Upper lobe of left lung (tissue), 6 donors: ENCODE measurements at regions not wholly inside any gene's neighbourhood (a gene's known extent, or its start where the extent isn't known, plus 50 kb on each side); places are given as distances from the start of the nearest gene placed in this dataset.

Experiments
- ATAC-seq, 2 donors: fragments of 200-7000 bp; cut with Tn5 transposase; one replicate each; pipeline ENCODE4 v1.9.1; 2022; ENCODE audit warnings: mild to moderate bottlenecking in 2 of 2, moderate library complexity in 2 of 2; ENCODE audit not compliant: low FRiP score in 2 of 2
- DNase-seq, 2 donors: peaks; one replicate each; pipeline ENCODE4 v3.0.0-alpha.2; 2019 to 2020
- H3K27ac ChIP-seq, 4 donors: fragments of 200-600 bp; sonication (generic); one replicate each; pipeline ENCODE4 v1.5.1; 2016 to 2019
- H3K27me3 ChIP-seq, 4 donors: fragments of 200-600 bp; sonication (generic); one replicate each; pipeline ENCODE4 v1.5.1; 2017 to 2019
- H3K36me3 ChIP-seq, 4 donors: fragments of 200-600 bp; sonication (generic); one replicate each; pipeline ENCODE4 v1.5.1; 2016 to 2019
- H3K4me1 ChIP-seq, 4 donors: fragments of 200-600 bp; sonication (generic); one replicate each; pipeline ENCODE4 v1.5.1; 2018 to 2019
- H3K4me3 ChIP-seq, 4 donors: fragments of 200-600 bp; sonication (generic); one replicate each; pipeline ENCODE4 v1.5.1; 2017 to 2019; ENCODE audit warnings: mild to moderate bottlenecking in 2 of 4, moderate library complexity in 1 of 4
- H3K9me3 ChIP-seq, 4 donors: fragments of 200-600 bp; sonication (generic); one replicate each; pipeline ENCODE4 v1.5.1; 2018 to 2019
- EP300 ChIP-seq, 4 donors: sonication (generic); formaldehyde crosslinking; IDR thresholded peaks; one replicate each; pipeline ENCODE4 v1.5.1; 2017; ENCODE audit warnings: antibody characterized with exemption in 4 of 4, control low read depth in 2 of 4
- POLR2A ChIP-seq, 4 donors: fragments of 450-650 bp; IDR thresholded peaks; one replicate each; pipeline ENCODE4 v1.5.1; 2016 to 2017; ENCODE audit warnings: antibody characterized with exemption in 4 of 4, mild to moderate bottlenecking in 2 of 4
- POLR2AphosphoS5 ChIP-seq, 2 donors: sonication (generic); formaldehyde crosslinking; IDR thresholded peaks; one replicate each; pipeline ENCODE4 v1.5.1; 2017; ENCODE audit warnings: antibody characterized with exemption in 2 of 2
- WGBS, 2 donors: methylation state at CpG; one replicate each; pipeline ENCODE4 v1.1.5; 2017 to 2018; 5-methylcytosine and 5-hydroxymethylcytosine counted together
- TF ChIP-seq, protein P1 (sequence below), 6 experiments: fragments of 450-650 bp in 4 of 6; fragments of 200-600 bp in 2 of 6; sonication (generic) in 2 of 6; IDR thresholded peaks; one replicate each; pipeline ENCODE4 v1.5.1; 2016 to 2019; ENCODE audit warnings: antibody characterized with exemption in 6 of 6
- donor health status: DM: no; HTN: no; CAD: no; lungs with moderate emphysema.
- donor health status: DM: no; HTN: yes; CAD: no; lungs with severe emphysema.

DNA sequence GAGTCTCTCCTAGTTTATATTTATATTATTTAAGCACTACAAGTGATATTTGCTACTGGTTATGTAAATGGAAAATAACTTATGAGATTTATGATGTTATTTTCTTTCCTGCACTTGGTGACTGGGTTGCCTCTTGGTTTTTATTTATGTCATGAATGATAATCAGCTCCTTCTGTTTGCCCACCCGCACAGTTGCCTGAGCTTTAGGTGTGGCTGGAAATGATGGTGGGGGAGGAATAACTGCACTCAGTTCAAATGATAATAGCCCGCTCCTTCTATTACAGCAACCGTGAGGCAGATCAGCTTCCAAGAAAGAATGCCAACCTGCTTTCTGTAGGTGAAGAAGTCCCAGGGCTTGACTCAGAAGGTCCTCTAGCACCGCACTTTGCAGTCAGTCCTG is 190.2 kb upstream of the CAND1 start:
- no peak overlapping the region for H3K4me3 ChIP-seq
- no peaks in the 10 kb centered on the region for H3K36me3 ChIP-seq
- no peaks in the 10 kb centered on the region for H3K27me3 ChIP-seq
- no peak for TF ChIP-seq POLR2A (IDR thresholded peaks at IDR 0.05)
- TF ChIP-seq, protein P1, sequence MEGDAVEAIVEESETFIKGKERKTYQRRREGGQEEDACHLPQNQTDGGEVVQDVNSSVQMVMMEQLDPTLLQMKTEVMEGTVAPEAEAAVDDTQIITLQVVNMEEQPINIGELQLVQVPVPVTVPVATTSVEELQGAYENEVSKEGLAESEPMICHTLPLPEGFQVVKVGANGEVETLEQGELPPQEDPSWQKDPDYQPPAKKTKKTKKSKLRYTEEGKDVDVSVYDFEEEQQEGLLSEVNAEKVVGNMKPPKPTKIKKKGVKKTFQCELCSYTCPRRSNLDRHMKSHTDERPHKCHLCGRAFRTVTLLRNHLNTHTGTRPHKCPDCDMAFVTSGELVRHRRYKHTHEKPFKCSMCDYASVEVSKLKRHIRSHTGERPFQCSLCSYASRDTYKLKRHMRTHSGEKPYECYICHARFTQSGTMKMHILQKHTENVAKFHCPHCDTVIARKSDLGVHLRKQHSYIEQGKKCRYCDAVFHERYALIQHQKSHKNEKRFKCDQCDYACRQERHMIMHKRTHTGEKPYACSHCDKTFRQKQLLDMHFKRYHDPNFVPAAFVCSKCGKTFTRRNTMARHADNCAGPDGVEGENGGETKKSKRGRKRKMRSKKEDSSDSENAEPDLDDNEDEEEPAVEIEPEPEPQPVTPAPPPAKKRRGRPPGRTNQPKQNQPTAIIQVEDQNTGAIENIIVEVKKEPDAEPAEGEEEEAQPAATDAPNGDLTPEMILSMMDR (IDR thresholded peaks at IDR 0.05): no peak
- H3K9me3 ChIP-seq: no peaks in the 10 kb centered on the region
- 80 to 82% methylated on average over 4 of the region's 4 CpGs for WGBS, 2 donors
- no peak overlapping the region for H3K27ac ChIP-seq
- H3K4me1 ChIP-seq: no peaks in the 10 kb centered on the region
- DNase-seq (no peak), ATAC-seq (no peak)

DNA sequence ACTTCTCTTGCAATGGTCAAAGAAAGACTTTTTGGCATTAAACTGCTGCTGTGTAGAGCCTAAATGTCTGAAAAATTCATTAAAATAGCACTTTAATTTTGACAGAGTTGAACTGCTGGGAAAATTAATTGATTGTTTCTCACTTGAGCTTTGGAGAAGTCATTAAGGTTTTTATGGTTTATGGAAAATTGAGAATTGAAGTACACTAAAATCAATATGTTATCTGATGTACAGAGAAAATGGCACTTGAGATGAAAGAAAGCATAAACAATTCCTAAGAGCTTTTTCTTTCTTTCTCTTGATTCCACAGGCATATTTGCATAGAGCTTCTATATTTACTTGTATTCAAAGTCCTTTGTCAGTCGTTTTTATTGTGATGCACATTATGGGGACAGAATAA is 188.5 kb upstream of the CAND1 start:
- WGBS, 2 donors: 49 to 53% methylated on average over 1 of the region's 1 CpG
- no peak for TF ChIP-seq POLR2A (IDR thresholded peaks at IDR 0.05)
- no peak for TF ChIP-seq POLR2AphosphoS5 (IDR thresholded peaks at IDR 0.05)
- no peak for TF ChIP-seq EP300 (IDR thresholded peaks at IDR 0.05)
- TF ChIP-seq, protein P1 (IDR thresholded peaks at IDR 0.05): no peak
- no peaks in the 10 kb centered on the region for H3K27me3 ChIP-seq

DNA sequence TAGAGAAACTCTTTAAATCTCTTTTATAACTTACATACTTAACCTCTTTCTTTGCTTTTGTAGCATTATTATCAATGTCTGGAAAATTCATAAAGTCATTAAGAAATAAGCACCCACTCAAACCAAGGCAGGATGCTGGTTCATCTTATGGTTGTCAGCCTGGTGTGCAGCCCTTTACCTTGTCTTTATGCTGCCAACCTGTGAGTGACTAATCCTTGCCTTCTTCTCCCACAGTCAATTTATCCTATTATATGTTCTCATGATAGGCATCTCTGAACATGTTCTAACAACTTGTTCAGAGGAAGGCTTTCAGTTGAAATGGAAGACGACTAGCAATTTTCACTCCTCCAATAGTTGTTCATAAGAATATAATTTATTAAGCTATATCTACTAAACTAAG is 186.9 kb upstream of the CAND1 start:
- no peak for DNase-seq
- no peak overlapping the region for H3K4me3 ChIP-seq
- TF ChIP-seq POLR2AphosphoS5 (IDR thresholded peaks at IDR 0.05) (no peak), EP300 (IDR thresholded peaks at IDR 0.05) (no peak), POLR2A (IDR thresholded peaks at IDR 0.05) (no peak)
- TF ChIP-seq, protein P1 (IDR thresholded peaks at IDR 0.05): no peak
- no peaks in the 10 kb centered on the region for H3K27me3 ChIP-seq
- H3K9me3 ChIP-seq: no peaks in the 10 kb centered on the region
- no peak for ATAC-seq
- H3K4me1 ChIP-seq: no peaks in the 10 kb centered on the region
- H3K27ac ChIP-seq: no peak overlapping the region
- WGBS, 2 donors: 29 to 51% methylated on average over 1 of the region's 1 CpG
- no peaks in the 10 kb centered on the region for H3K36me3 ChIP-seq

More for the DNA sequence above, 188.5 kb upstream of the CAND1 start:
- DNase-seq (no peak), ATAC-seq (no peak)
- Histone ChIP-seq H3K9me3 (no peaks in the 10 kb centered on the region), H3K27ac (no peak overlapping the region), H3K36me3 (no peaks in the 10 kb centered on the region), H3K4me3 (no peak overlapping the region), H3K4me1 (no peaks in the 10 kb centered on the region)

DNA sequence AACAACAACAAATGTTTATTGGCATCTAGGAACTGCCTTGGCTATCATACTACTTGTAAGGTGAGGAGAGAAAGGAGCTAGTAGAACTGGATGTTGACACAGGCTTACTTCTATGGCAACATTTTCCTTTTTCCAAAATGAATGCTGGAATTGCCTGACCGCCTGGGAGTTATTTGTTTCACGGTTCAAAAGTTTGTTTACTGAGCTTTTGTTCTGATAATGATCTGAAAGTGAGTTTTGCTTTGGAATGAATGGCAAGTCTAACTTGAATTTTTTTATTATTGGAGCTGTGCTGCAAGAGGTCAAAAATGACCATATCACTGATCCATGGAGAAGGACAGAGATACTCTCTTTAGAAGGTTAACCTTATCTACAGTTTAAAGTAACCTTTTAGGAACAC is 183.5 kb upstream of the CAND1 start:
- H3K36me3 ChIP-seq: no peaks in the 10 kb centered on the region
- no peak overlapping the region for H3K4me3 ChIP-seq
- no peaks in the 10 kb centered on the region for H3K27me3 ChIP-seq
- H3K4me1 ChIP-seq: no peaks in the 10 kb centered on the region
- no peak overlapping the region for H3K27ac ChIP-seq
- DNase-seq (no peak), ATAC-seq (no peak)
- H3K9me3 ChIP-seq: no peaks in the 10 kb centered on the region
- 50 to 61% methylated on average over 2 of the region's 2 CpGs for WGBS, 2 donors
- TF ChIP-seq EP300 (IDR thresholded peaks at IDR 0.05) (no peak), POLR2A (IDR thresholded peaks at IDR 0.05) (no peak), POLR2AphosphoS5 (IDR thresholded peaks at IDR 0.05) (no peak)
- TF ChIP-seq, protein P1 (IDR thresholded peaks at IDR 0.05): no peak

DNA sequence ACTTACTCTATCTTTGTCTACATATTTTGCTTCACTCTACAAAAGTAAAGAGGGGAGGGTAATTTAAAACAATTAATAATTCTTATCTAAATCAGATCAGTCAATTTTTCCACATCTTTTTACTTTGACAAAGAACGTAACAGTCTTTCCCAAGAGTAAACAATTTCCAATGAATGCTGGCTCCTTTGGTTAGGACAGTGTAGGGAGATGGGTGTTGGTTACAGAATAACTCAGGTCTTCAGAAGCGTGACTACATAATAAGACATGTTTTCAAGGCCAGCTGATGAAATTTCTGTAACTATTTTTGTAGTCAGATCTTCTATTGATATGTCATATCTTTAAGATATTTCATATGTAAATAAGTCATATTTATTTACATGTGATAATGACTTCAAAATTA is 183.0 kb upstream of the CAND1 start:
- 73 to 82% methylated on average over 2 of the region's 2 CpGs for WGBS, 2 donors
- ATAC-seq (no peak), DNase-seq (no peak)
- Histone ChIP-seq H3K36me3 (no peaks in the 10 kb centered on the region), H3K4me1 (no peaks in the 10 kb centered on the region), H3K27me3 (no peaks in the 10 kb centered on the region), H3K27ac (no peak overlapping the region), H3K4me3 (no peak overlapping the region), H3K9me3 (no peaks in the 10 kb centered on the region)
- TF ChIP-seq, protein P1 (IDR thresholded peaks at IDR 0.05): no peak
- TF ChIP-seq POLR2A (IDR thresholded peaks at IDR 0.05): no peak
